T47D (cell line): ENCODE measurements at regions not wholly inside any gene's neighbourhood (a gene's known extent, or its start where the extent isn't known, plus 50 kb on each side); places are given as distances from the start of the nearest gene placed in this dataset.
"Not testable (repeated sequence)": the region's sequence is repeated elsewhere in the genome, so short reads cannot be mapped to it uniquely, and the experiment has no call there.

Source experiments
- DNase-seq, 2 experiments: peaks; one replicate each; pipeline versions ENCODE4 v3.0.0 to v3.0.0-alpha.2; 2011 to 2012; ENCODE audit warnings: low read depth in 1 of 2, low spot score in 1 of 2
- JUND ChIP-seq: IDR thresholded peaks from 2 replicates; pipeline ENCODE4 v1.6.1; 2012; ENCODE audit warnings: low read depth
- in situ Hi-C: cut with HindIII; loops from 2 replicates; pipeline ENCODE4 v1.10.0; 2016; ENCODE audit warnings: low sequenced_read_pairs, low pct_unique_long_range_greater_than_20kb

GRCh38 chr2:114346658-114347057 is 95.8 kb upstream of the DPP10 start:
- DNase-seq, result no peak
- in situ Hi-C loops, result no loop called here
- no peak for TF ChIP-seq JUND

GRCh38 chr2:114350186-114350725 is 92.2 kb upstream of the DPP10 start:
- no peak for TF ChIP-seq JUND
- in situ Hi-C loops, result no loop called here
- no peak for DNase-seq

GRCh38 chr2:114352988-114353387 is 89.5 kb upstream of the DPP10 start:
- no peak for TF ChIP-seq JUND
- no peak for DNase-seq
- in situ Hi-C loops, result no loop called here

- no peak for TF ChIP-seq JUND
- DNase-seq, result no peak
- in situ Hi-C loops, result no loop called here
Measured at GRCh38 chr2:114354199-114354598, 88.2 kb upstream of the DPP10 start.

GRCh38 chr2:114368705-114369104 is 73.7 kb upstream of the DPP10 start:
- TF ChIP-seq JUND, result no peak
- in situ Hi-C loops, result no loop called here
- no peak for DNase-seq

- in situ Hi-C loops, DNase-seq: not testable (repeated sequence)
Measured at GRCh38 chr2:114371721-114372120, 70.7 kb upstream of the DPP10 start.

GRCh38 chr2:114373591-114373990 is 68.8 kb upstream of the DPP10 start:
- in situ Hi-C loops, result no loop called here
- no peak for DNase-seq
- TF ChIP-seq JUND, result no peak

GRCh38 chr2:114384441-114384840 is 58.0 kb upstream of the DPP10 start:
- no peak for DNase-seq
- in situ Hi-C loops, result no loop called here

GRCh38 chr2:114389021-114389420 is 53.4 kb upstream of the DPP10 start:
- DNase-seq, result no peak
- in situ Hi-C loops, result no loop called here
- TF ChIP-seq JUND, result no peak

More at GRCh38 chr2:114384441-114384840, 58.0 kb upstream of the DPP10 start:
- TF ChIP-seq JUND, result no peak
